ENCODE measurements at regions not wholly inside any gene's neighbourhood (a gene's known extent, or its start where the extent isn't known, plus 50 kb on each side); places are given as distances from the start of the nearest gene placed in this dataset.

GRCh38 chr2:205876127-205876526 lies 193.8 kb downstream of the NRP2 start:
- no peak for TF ChIP-seq POLR2A (IDR thresholded peaks at IDR 0.05)
- no peak for TF ChIP-seq CTCF (IDR thresholded peaks at IDR 0.05)
